ENCODE measurements at regions not wholly inside any gene's neighbourhood (a gene's known extent, or its start where the extent isn't known, plus 50 kb on each side); places are given as distances from the start of the nearest gene placed in this dataset.
"Not testable (repeated sequence)": the region's sequence is repeated elsewhere in the genome, so short reads cannot be mapped to it uniquely, and the experiment has no call there.

DNA sequence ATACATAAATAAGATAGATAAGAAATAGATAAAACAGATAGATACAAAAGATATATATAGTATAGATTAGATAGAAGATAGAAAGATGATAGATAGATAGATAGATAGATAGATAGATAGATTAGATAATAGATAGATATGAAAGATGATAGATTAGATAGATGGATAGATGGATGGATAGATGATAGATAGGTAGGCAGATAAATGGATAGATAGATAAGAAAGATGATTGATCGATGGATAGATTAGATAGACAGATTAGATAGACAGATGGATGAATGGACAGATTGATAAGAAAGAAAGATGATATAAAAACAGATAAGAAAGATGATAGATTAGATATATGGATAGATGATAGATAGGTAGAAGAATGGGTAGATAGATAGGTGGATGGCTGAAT is 90.3 kb downstream of the SMIM20 start:
- H3K27ac ChIP-seq (ENCODE audit: low read depth, low read length): no peak overlapping the region
- no peaks in the 10 kb centered on the region for H3K9me3 ChIP-seq (ENCODE audit: low read length)
- H3K4me3 ChIP-seq (ENCODE audit: low read depth in 1 of 2, low read length in 2 of 2): no peak overlapping the region
- no peaks in the 10 kb centered on the region for H3K36me3 ChIP-seq (ENCODE audit: insufficient read depth, low read length)
- H3K27me3 ChIP-seq (ENCODE audit: control insufficient read depth in 1 of 2, insufficient read depth in 2 of 2, low read length in 2 of 2): no peaks in the 10 kb centered on the region
- no peaks in the 10 kb centered on the region for H3K4me1 ChIP-seq (ENCODE audit: insufficient read depth, low read length)
- H3K9ac ChIP-seq (ENCODE audit: low read length): no peak overlapping the region

DNA sequence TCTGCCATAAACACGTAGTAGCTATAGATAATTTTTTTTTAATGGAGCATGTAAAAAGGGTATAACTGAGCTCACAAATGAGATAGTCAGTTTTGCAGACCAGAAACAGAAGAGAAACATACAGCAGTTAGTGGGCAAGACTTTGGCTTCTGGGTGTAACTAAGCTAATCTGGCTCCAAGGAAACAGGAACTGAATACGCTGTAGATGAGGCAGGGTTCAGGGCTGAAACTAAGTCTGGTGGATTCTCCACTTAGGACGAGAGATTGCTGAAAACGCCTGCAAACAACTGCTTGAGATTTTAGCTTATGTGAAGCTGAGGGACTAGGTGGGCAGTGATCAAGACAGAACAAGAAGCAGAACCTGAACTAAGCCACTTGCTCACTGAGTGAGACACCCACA is 91.7 kb downstream of the SMIM20 start:
- Histone ChIP-seq H3K4me3 (ENCODE audit: low read depth in 1 of 2, low read length in 2 of 2) (no peak overlapping the region), H3K27me3 (ENCODE audit: control insufficient read depth in 1 of 2, insufficient read depth in 2 of 2, low read length in 2 of 2) (no peaks in the 10 kb centered on the region), H3K4me1 (ENCODE audit: insufficient read depth, low read length) (no peaks in the 10 kb centered on the region), H3K9me3 (ENCODE audit: low read length) (no peaks in the 10 kb centered on the region), H3K36me3 (ENCODE audit: insufficient read depth, low read length) (no peaks in the 10 kb centered on the region), H3K27ac (ENCODE audit: low read depth, low read length) (no peak overlapping the region), H3K9ac (ENCODE audit: low read length) (no peak overlapping the region)

DNA sequence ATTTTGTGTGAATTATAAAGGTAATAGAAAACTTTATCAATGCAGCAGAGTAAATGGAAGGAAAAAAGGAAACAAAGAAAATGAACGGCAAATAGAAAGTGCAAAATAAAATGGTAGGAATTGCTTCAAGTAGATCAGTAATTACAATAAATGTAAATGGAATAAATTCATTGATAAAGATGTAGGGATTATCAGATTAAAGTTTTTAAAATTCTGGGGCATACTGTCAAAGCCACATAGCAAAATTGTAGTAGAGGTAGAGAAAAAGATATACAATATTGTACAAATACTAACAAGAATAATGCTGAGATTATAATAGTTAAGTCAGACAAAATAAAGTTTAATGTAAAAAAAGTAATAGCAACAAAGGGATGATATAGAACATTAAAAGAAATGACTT is 94.7 kb downstream of the SMIM20 start:
- Histone ChIP-seq H3K36me3 (ENCODE audit: insufficient read depth, low read length) (no peaks in the 10 kb centered on the region), H3K27ac (ENCODE audit: low read depth, low read length) (no peak overlapping the region), H3K9me3 (ENCODE audit: low read length) (no peaks in the 10 kb centered on the region), H3K4me3 (ENCODE audit: low read depth in 1 of 2, low read length in 2 of 2) (no peak overlapping the region), H3K9ac (ENCODE audit: low read length) (no peak overlapping the region), H3K4me1 (ENCODE audit: insufficient read depth, low read length) (peaks cover 1% of the 10 kb centered on the region), H3K27me3 (ENCODE audit: control insufficient read depth in 1 of 2, insufficient read depth in 2 of 2, low read length in 2 of 2) (no peaks in the 10 kb centered on the region)

DNA sequence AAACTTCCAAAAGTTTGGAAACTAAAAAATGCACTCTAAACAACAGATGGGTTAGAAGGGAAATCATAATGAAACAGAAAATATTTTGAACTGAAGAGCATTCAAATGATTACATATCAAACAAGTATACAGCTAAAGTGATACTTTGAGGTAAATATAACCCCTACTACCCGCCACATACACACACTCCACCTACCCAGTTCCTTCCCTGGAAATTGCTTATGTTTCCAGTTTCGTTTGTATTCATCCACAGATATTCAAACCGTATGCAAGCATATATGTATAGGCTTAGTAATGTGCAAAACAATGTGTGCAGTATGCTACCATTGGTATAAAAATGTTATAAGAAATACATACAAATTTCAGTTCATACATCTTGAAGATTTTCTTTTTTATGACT is 95.5 kb downstream of the SMIM20 start:
- Histone ChIP-seq H3K27me3 (ENCODE audit: control insufficient read depth in 1 of 2, insufficient read depth in 2 of 2, low read length in 2 of 2) (no peaks in the 10 kb centered on the region), H3K27ac (ENCODE audit: low read depth, low read length) (no peak overlapping the region), H3K36me3 (ENCODE audit: insufficient read depth, low read length) (no peaks in the 10 kb centered on the region), H3K4me3 (ENCODE audit: low read depth in 1 of 2, low read length in 2 of 2) (no peak overlapping the region), H3K4me1 (ENCODE audit: insufficient read depth, low read length) (peaks cover 9% of the 10 kb centered on the region), H3K9me3 (ENCODE audit: low read length) (no peaks in the 10 kb centered on the region), H3K9ac (ENCODE audit: low read length) (no peak overlapping the region)

DNA sequence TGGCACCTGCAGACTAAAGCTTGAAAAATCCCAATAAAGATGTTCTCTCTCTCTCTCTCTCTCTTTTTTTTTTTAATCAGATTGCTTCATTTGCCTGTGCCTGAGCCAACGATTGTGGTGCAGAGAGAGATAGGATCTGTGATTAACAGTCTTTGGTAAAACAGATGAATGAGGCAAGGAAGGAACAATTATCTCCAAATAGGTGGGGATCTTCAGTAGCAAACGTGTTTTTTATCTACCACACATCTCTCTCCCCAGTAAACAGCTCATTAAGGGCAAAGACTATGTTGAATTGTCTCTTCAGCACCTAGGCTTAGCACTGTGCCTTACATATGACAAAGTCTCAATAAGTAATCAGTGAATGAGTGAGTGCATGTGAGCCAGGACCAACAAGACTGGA is 96.3 kb downstream of the SMIM20 start:
- Histone ChIP-seq H3K27me3 (ENCODE audit: control insufficient read depth in 1 of 2, insufficient read depth in 2 of 2, low read length in 2 of 2) (no peaks in the 10 kb centered on the region), H3K4me3 (ENCODE audit: low read depth in 1 of 2, low read length in 2 of 2) (no peak overlapping the region), H3K9me3 (ENCODE audit: low read length) (no peaks in the 10 kb centered on the region), H3K36me3 (ENCODE audit: insufficient read depth, low read length) (no peaks in the 10 kb centered on the region), H3K4me1 (ENCODE audit: insufficient read depth, low read length) (peaks cover 17% of the 10 kb centered on the region), H3K9ac (ENCODE audit: low read length) (no peak overlapping the region), H3K27ac (ENCODE audit: low read depth, low read length) (no peak overlapping the region)

DNA sequence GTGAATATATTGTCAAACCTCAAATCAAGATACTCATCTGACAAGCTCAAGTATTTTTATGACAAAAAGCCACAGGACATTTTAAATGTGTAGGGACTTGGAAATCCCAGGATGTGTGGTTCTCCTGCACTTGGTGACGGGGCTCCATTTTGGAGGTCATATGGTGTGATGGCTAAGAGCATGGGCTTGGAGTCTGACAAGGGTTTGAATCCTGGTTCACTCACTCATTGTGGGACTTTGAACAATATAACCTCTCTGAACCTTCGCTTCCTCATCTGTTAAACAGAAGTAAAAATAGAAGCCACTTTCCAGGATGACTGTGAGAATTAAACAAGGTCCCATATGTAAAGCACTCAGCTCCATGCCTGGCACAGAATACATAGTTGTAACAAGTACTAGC is 99.6 kb downstream of the SMIM20 start:
- Histone ChIP-seq H3K4me3 (ENCODE audit: low read depth in 1 of 2, low read length in 2 of 2) (no peak overlapping the region), H3K27ac (ENCODE audit: low read depth, low read length) (no peak overlapping the region), H3K36me3 (ENCODE audit: insufficient read depth, low read length) (no peaks in the 10 kb centered on the region), H3K4me1 (ENCODE audit: insufficient read depth, low read length) (peaks cover 26% of the 10 kb centered on the region), H3K9ac (ENCODE audit: low read length) (no peak overlapping the region), H3K9me3 (ENCODE audit: low read length) (no peaks in the 10 kb centered on the region), H3K27me3 (ENCODE audit: control insufficient read depth in 1 of 2, insufficient read depth in 2 of 2, low read length in 2 of 2) (no peaks in the 10 kb centered on the region)

DNA sequence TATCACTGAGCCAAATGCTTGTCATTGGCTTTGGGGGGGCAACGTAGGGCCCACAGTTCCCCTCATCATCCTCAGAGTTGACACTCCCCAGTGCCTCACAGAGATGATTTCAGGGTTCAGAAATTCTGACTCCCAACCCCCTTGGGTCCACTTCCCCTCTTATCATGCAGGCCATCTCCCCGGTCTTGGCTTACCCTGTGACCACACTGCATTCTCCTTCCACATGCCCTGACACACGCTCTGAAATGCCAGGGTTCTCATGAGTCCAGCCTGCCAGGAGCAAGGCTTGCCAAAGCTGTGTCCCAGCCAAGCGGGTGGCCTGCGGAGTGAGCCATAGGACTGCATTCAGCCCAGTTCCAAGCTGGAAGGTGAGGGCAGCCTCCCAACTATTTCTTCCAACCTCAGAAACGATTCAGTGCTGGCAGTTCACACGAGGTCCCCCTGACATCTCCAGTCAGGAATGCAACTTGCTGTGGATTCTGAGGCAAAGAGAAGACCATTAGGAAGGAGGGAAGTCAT is 101.2 kb downstream of the SMIM20 start:
- no peaks in the 10 kb centered on the region for H3K9me3 ChIP-seq (ENCODE audit: low read length)
- no peak overlapping the region for H3K9ac ChIP-seq (ENCODE audit: low read length)
- H3K27me3 ChIP-seq (ENCODE audit: control insufficient read depth in 1 of 2, insufficient read depth in 2 of 2, low read length in 2 of 2): no peaks in the 10 kb centered on the region
- H3K36me3 ChIP-seq (ENCODE audit: insufficient read depth, low read length): no peaks in the 10 kb centered on the region
- H3K4me1 ChIP-seq (ENCODE audit: insufficient read depth, low read length): peaks cover 26% of the 10 kb centered on the region
- H3K27ac ChIP-seq (ENCODE audit: low read depth, low read length): no peak overlapping the region
- H3K4me3 ChIP-seq (ENCODE audit: low read depth in 1 of 2, low read length in 2 of 2): no peak overlapping the region

DNA sequence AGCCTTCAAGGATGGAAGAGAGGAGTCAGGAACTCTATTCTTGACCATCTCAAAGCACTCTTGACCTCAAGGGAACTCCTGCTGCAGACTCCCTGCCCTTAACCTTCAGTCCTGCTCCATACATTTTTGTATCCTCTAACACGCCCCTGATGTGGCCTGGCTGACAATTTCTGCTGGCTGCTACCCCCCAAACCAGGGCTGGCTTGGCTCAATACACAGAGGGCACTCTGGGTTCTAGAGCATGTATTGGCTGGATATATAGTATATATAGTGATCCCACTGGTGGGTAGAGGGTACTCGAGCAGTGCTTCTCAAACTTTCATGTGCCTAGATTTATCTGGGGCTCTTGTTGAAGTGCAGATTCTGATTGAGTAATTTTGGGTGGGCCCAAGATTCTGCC is 101.9 kb downstream of the SMIM20 start:
- no peak overlapping the region for H3K4me3 ChIP-seq (ENCODE audit: low read depth in 1 of 2, low read length in 2 of 2)
- H3K4me1 ChIP-seq (ENCODE audit: insufficient read depth, low read length): peaks cover 31% of the 10 kb centered on the region
- no peaks in the 10 kb centered on the region for H3K36me3 ChIP-seq (ENCODE audit: insufficient read depth, low read length)
- no peaks in the 10 kb centered on the region for H3K27me3 ChIP-seq (ENCODE audit: control insufficient read depth in 1 of 2, insufficient read depth in 2 of 2, low read length in 2 of 2)
- no peaks in the 10 kb centered on the region for H3K9me3 ChIP-seq (ENCODE audit: low read length)
- no peak overlapping the region for H3K27ac ChIP-seq (ENCODE audit: low read depth, low read length)
- no peak overlapping the region for H3K9ac ChIP-seq (ENCODE audit: low read length)

DNA sequence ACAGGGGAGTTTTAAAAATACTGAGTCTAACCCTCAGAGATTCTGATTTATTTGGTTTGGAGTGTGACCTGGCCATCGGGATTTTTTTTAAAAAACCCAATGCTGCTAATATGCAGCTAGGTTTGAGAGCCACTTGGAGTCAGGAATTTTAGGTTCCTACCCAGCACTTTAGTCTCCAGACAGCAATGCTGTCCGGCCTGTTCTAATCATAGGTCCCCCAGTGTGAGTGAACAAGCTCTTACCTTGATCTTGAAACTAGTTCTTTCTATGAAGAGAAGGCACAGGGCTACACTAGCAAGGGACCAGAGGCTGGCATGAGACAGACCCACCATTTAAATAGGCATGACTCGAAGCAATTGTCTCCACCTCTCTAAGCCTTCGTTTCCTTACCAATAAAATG is 103.5 kb downstream of the SMIM20 start:
- Histone ChIP-seq H3K4me3 (ENCODE audit: low read depth in 1 of 2, low read length in 2 of 2) (no peak overlapping the region), H3K9ac (ENCODE audit: low read length) (no peak overlapping the region), H3K36me3 (ENCODE audit: insufficient read depth, low read length) (no peaks in the 10 kb centered on the region), H3K27ac (ENCODE audit: low read depth, low read length) (no peak overlapping the region), H3K27me3 (ENCODE audit: control insufficient read depth in 1 of 2, insufficient read depth in 2 of 2, low read length in 2 of 2) (no peaks in the 10 kb centered on the region), H3K9me3 (ENCODE audit: low read length) (no peaks in the 10 kb centered on the region), H3K4me1 (ENCODE audit: insufficient read depth, low read length) (peaks cover 47% of the 10 kb centered on the region)

DNA sequence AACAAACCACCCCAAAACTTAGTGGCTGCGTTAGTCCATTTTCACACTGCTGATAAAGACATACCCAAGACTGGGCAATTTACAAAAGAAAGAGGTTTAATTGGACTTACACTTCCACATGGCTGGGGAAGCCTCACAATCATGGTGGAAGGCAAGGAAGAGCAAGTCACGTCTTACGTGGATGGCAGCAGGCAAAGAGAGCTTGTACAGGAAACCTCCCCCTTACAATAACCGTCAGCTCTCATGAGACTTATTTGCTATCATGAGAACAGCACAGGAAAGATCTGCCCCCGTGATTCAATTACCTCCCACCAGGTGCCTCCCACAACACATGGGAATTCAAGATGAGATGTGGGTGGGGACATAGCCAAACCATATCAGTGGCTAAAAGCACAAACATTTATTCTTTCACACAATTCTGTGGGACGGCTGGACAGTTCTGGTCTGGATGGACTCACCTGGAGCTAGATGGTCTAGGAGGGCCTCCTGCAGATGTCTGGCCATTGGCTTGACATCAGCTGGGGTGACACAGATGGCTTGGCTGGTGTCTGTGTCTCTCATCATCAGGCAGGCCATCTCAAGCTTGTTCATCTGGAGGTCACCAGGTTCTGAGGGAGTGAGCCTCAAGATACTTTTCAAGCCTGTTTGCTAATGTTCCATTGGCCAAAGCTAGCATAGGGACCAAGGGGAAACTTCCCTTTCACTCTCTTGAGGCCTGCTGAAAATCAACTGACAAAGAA is 104.1 kb downstream of the SMIM20 start:
- H3K36me3 ChIP-seq (ENCODE audit: insufficient read depth, low read length); H3K27me3 ChIP-seq (ENCODE audit: control insufficient read depth in 1 of 2, insufficient read depth in 2 of 2, low read length in 2 of 2); H3K9ac ChIP-seq (ENCODE audit: low read length); H3K9me3 ChIP-seq (ENCODE audit: low read length); H3K27ac ChIP-seq (ENCODE audit: low read depth, low read length); H3K4me3 ChIP-seq (ENCODE audit: low read depth in 1 of 2, low read length in 2 of 2): not testable (repeated sequence)
- H3K4me1 ChIP-seq (ENCODE audit: insufficient read depth, low read length): peaks cover 53% of the 10 kb centered on the region

DNA sequence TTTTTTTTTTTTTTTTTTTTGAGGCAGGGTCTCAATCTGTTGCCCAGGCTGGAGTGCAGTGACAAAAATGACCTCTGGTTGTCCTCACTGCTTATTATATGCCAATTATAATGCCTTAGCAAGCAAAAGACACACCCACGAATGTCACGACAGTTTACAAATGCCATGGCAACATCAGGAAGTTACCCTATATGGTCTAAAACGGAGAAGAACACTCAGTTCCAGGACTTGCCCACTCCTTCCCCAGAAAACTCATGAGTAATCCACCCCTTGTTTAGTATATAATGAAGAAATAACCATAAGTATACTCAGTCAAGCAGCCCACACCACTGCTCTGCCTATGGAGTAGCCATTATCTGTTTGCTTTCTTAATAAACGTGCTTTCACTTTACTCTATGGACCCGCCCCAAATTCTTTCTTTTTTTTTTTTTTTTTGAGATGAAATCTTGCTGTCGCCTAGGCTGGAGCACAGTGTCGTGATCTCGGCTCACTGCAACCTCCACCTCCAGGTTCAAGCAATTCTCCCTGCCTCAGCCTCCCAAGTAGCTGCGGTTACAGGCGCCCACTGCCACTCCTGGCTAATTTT is 106.2 kb downstream of the SMIM20 start:
- no peaks in the 10 kb centered on the region for H3K36me3 ChIP-seq (ENCODE audit: insufficient read depth, low read length)
- H3K4me1 ChIP-seq (ENCODE audit: insufficient read depth, low read length): peaks cover 44% of the 10 kb centered on the region
- no peaks in the 10 kb centered on the region for H3K9me3 ChIP-seq (ENCODE audit: low read length)
- no peak overlapping the region for H3K27ac ChIP-seq (ENCODE audit: low read depth, low read length)
- no peak overlapping the region for H3K4me3 ChIP-seq (ENCODE audit: low read depth in 1 of 2, low read length in 2 of 2)
- H3K9ac ChIP-seq (ENCODE audit: low read length): no peak overlapping the region
- no peaks in the 10 kb centered on the region for H3K27me3 ChIP-seq (ENCODE audit: control insufficient read depth in 1 of 2, insufficient read depth in 2 of 2, low read length in 2 of 2)

DNA sequence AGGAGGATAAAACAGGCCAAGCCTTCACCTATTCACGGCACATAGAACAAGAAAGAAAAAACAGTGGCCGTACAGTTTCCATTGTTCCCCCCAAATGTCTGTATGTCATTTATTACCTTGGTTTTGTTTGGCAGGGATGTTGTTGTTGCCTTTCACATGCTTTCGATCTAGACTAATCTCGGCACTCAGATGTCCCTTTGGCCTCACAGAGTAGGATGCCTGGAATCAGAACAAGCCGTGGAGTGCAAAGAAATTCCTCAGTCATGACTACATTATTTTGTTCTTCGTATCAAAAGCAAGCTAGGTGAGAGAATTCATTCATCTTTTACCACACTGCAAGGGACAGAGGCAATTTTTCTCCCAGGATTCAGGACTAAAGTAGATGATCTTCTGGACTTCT is 106.9 kb downstream of the SMIM20 start:
- H3K9me3 ChIP-seq (ENCODE audit: low read length): no peaks in the 10 kb centered on the region
- peaks cover 37% of the 10 kb centered on the region for H3K4me1 ChIP-seq (ENCODE audit: insufficient read depth, low read length)
- H3K36me3 ChIP-seq (ENCODE audit: insufficient read depth, low read length): no peaks in the 10 kb centered on the region
- H3K27ac ChIP-seq (ENCODE audit: low read depth, low read length): no peak overlapping the region
- no peak overlapping the region for H3K9ac ChIP-seq (ENCODE audit: low read length)
- no peaks in the 10 kb centered on the region for H3K27me3 ChIP-seq (ENCODE audit: control insufficient read depth in 1 of 2, insufficient read depth in 2 of 2, low read length in 2 of 2)
- no peak overlapping the region for H3K4me3 ChIP-seq (ENCODE audit: low read depth in 1 of 2, low read length in 2 of 2)

Data from muscle layer of colon (tissue), 2 donors.